Stimulated activated CD4-positive, alpha-beta T cell treated with anti-CD3 and anti-CD28 coated beads, Interleukin-15, amount 100 ng/mL, for 1 hour (primary cell): ENCODE measurements at regions not wholly inside any gene's neighbourhood (a gene's known extent, or its start where the extent isn't known, plus 50 kb on each side); places are given as distances from the start of the nearest gene placed in this dataset.
"Not testable (repeated sequence)": the region's sequence is repeated elsewhere in the genome, so short reads cannot be mapped to it uniquely, and the experiment has no call there.

ENCODE experiments used
- DNase-seq, 2 donors: peaks; one replicate each; pipeline ENCODE4 v3.0.0-alpha.2; 2020; ENCODE audit warnings: low read depth in 1 of 2, low spot score in 1 of 2

DNA sequence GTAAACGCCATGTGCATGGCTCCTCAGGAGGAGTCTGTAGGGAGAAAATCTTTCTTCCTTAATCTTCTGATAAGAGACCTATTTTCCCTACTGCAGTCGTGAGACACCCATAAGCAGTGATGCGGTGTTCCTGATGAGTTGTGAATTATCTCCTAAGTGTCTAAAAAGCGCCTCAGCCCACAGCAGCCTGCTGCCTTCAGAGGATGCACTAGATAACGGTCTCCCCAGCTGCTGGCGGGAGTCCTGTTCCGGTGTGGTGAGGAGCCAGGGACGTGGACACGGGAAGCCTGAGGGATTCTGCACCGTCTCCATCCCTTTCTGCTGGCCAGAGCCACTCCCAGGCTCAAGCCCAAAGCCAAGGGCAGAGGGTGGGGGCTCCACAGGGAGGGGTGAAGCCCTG lies 240.9 kb upstream of the SFSWAP start:
- not testable (repeated sequence) for DNase-seq

DNA sequence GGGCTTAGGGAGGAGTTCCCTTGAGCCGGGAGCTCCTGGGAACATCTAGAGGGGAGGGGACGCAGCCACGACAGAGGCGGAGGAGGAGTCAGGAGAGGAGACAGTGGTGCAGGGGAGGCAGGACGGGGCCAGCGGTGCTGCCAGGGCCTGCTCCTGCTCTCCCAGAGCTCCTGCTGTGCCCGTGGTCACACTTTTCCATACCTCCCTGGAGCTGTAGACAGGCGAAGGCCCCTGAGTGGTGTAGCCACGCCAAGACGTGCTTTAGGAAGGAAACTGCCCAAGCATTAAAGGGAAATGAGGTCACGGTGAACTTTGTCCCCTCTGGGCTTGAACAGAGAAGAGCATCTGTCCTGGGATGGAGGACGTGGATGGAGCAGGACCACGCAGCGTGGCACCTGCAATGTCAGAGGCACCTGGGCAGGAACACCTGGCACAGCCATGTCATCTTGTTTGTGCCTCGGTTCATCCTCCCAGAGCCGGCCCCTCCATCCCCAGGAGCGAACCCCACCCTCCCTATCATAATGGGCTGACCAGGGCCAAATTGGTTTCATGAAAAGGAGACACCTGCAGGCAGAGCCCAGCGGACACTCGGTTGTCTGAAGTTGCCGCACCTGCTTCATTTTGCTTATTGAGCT lies 239.5 kb upstream of the SFSWAP start:
- DNase-seq: no peak

GRCh38 chr12:131471946-131472732 lies 238.8 kb upstream of the SFSWAP start:
- DNase-seq: no peak

GRCh38 chr12:131473261-131473660 lies 237.6 kb upstream of the SFSWAP start:
- no peak for DNase-seq

GRCh38 chr12:131473741-131474709 lies 236.9 kb upstream of the SFSWAP start:
- no peak for DNase-seq

DNA sequence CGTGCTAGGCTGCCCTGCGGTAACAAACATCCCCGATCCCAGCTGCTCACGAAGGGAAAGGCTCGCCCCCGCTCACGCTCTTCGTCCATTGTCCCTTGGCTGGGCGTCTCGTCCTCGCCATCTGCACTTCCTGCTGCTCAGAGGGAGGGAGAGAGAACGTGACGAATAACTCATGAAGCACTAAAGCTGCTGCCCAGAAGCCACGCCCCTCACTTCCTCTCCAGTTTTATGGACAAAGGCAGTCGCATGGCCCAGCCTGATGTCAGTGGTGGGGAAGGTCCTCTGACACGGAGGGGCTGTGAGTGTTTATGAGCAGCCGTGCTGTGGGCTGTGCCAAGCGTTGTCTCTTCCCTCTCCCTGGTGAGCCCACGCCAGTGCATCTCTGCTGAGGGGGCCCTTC lies 235.9 kb upstream of the SFSWAP start:
- DNase-seq: not testable (repeated sequence)

- DNase-seq: no peak
Measured at GRCh38 chr12:131477613-131478012, 233.3 kb upstream of the SFSWAP start.

GRCh38 chr12:131478468-131478867 lies 232.4 kb upstream of the SFSWAP start:
- no peak for DNase-seq

DNA sequence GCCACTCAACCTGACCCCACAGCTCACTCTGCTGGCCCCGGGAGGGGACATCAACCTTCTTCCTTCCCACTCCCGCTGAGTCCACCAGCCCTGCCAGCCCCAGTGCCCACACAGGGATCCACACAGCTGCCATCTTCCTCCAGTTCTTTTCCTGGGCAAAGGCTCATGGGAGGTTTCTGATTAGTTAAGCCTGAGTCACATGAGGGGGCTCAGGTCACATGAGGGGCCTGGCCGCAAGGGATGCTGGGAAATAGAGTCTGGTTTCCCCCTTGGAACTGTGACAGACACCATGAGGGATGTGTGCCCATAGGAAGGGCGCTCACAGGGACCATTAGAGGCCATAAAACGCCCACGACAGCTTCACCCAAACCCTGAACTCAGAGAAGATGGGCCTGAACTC lies 228.7 kb upstream of the SFSWAP start:
- no peak for DNase-seq

DNA sequence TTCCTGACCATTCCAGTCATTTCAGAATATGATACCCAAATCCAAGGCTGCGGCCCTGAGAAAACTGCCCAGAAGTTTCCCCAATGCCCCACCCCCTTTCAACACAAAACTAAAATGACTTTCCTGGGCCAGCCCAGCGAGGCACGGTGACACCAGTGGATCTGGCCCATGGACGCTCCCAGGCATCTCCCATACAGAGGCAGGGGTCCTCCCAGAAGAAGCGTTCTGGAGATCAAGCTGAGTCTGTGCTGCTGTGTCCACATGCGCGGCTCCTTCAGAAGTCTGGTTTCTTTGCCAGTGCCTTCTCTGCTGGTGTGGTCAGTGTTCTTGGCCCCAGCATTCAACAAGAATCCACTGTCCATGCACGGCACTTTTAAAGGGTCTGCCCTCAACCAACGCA lies 228.2 kb upstream of the SFSWAP start:
- DNase-seq: no peak

- no peak for DNase-seq
Measured at GRCh38 chr12:131486451-131487230, 224.2 kb upstream of the SFSWAP start.

GRCh38 chr12:131487388-131488124 lies 223.3 kb upstream of the SFSWAP start:
- no peak for DNase-seq

- no peak for DNase-seq
Measured at GRCh38 chr12:131489718-131490117, 221.2 kb upstream of the SFSWAP start.

DNA sequence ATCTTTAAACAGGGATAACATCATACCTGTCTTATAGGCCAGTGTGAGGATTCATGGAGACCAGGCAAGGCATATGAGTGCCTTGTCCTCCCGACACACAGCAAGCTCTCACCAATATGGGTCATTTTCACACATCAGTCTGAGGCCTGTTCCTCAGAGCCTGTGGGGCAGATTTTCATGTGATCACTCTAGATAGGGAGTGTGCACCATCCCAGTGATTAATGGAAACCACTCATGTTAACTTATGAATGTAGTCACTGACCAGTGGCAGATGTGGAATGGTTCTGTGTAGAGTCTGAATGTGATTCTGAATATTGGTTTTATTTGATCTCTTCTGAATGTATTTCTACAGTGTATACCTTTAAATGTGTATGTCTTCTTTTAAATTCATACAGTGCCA lies 219.7 kb upstream of the SFSWAP start:
- DNase-seq: no peak

- DNase-seq: no peak
Measured at GRCh38 chr12:131491916-131492490, 218.9 kb upstream of the SFSWAP start.

DNA sequence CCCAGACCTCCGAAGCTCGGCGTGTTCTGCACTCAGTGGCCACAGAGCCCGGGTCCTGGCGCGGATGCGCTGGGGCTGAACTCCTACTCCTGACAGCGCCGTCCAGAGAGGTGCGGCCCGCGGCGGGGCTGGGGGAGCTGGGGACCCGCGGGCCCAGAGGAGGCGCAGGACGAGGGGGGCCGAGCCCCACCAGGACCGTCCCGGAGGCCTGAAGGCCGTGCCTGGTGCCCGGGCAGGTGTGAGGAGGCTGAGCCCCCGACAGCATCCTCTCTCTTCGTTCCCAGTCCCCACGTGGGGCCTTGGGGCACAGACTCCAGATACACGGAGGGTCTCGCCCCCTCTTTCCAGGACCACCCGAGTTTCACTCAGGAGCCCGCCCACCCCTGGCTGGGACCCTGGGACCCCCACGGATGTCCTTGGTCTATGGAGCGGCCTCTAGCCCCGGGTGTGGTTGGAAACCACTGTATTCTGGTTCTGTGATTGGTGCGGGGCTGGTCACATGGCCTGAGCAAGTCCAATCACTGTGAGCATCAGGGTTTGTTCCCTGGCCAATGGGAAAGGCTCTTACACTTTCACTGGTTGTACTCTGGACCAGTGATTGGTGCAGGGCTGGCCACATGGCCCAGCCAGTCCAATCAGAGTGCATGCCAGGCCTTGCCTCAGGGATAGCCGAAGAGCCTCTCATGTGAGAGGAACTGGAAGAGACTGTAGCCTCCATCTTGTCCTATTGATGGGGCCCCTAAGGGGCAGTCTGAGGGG lies 217.6 kb upstream of the SFSWAP start:
- DNase-seq: no peak

DNA sequence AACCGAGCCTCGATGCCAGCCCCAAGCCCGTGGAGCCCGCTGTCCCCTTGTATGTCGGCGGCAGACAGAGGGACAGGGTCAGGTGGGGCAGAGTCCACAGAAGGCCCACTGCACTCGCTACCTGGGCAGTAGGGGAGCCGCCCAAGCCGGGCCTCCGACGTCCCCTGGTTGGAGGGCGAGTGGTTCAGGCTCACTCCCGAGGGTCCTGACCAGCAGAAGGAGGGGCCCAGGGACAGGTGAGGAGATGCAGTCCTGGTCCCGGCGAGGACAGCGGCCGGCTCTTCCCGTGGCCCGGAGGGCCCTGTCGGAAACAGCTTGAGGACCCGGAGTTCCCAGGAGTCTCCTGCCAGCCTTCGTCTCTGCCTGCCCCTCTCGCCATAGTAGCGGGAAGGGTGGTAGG lies 216.7 kb upstream of the SFSWAP start:
- DNase-seq: no peak

DNA sequence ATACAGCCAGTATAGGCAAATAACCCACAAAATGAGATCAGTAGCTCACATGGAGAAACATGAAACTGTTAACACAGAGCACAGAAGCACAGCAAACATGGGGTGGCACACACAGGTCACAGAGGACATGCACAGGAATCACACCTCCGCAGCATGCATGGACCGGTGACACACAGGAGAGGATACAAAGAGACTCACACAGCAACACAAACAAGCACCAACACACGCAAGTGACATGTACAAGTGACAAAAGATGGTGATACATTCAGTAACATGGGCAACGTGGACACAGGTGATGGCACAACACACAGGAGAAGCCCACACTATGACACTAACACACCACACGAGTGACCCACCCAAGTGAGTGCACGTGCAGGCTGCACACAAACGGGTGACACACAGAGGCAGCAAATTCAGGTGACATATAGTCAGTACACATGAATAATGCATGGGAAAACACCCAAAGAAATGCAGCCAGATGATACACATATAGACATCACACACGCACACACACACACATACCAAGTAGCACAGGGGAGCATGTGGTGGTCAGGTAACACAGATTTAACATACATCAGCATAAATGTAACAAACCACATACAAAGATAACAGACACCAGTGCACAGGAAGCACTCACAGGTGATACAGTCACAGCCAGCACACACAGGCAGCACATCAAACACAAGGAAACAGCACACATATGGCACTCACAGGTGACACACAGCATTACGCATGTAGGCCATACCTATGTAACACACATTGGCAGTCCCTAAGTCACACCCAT lies 216.0 kb upstream of the SFSWAP start:
- DNase-seq: no peak
